ENCODE measurements at regions not wholly inside any gene's neighbourhood (a gene's known extent, or its start where the extent isn't known, plus 50 kb on each side); places are given as distances from the start of the nearest gene placed in this dataset.
"Not testable (repeated sequence)": the region's sequence is repeated elsewhere in the genome, so short reads cannot be mapped to it uniquely, and the experiment has no call there.

DNA sequence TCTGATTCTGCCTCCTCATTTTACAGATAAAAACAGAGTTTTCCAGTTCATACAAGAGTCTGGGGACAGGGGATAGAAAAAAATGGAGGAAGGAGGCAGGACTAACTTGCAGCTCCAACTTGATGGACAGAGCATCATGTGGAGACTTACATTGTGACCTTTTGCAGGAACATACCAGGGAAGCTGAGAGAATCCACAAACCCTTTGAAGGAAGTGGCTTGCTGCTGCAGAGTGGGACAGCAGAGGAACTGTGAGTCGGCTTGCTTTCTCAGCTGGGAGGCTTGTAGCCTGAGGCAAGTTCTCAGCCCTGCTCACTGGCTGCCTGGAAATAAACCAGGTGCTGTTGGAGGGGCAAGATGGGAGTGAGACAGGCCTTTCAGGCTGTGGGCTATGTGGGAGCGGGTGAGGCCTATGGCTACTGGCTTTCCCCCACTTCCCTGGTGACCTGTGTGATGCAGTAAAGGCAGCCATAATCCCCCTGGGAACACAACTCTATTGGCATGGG, 614.4 kb downstream of the KCTD12 start:
- TF ChIP-seq CTCF (IDR thresholded peaks at IDR 0.05; ENCODE audit: insufficient read depth, low read depth, low read length) (no peak), EZH2 (IDR thresholded peaks at IDR 0.05; ENCODE audit: insufficient read depth, low read length) (no peak)
- no peak overlapping the region for H3K4me3 ChIP-seq (ENCODE audit: insufficient read depth, low read depth, low read length)
- H3K27ac ChIP-seq (ENCODE audit: low read depth, low read length) = no peak overlapping the region
- H3K9me3 ChIP-seq (ENCODE audit: insufficient read depth, low read depth, low read length) = peaks cover 2% of the 10 kb centered on the region
- H3K27me3 ChIP-seq (ENCODE audit: insufficient read depth, low read length) = no peaks in the 10 kb centered on the region
- no peaks in the 10 kb centered on the region for H3K4me1 ChIP-seq (ENCODE audit: insufficient read depth, low read length)
- peaks cover 3% of the 10 kb centered on the region for H3K9me3 Mint-ChIP-seq (ENCODE audit: unreplicated experiment)
- FAIRE-seq (no peak), DNase-seq (ENCODE audit: low read depth) (no peak)
- H3K36me3 ChIP-seq (ENCODE audit: insufficient read depth, low read length) = no peaks in the 10 kb centered on the region
- H4K20me1 ChIP-seq (ENCODE audit: insufficient read depth, low read length) = no peaks in the 10 kb centered on the region
- H2AFZ ChIP-seq (ENCODE audit: low read depth, low read length) = no peak overlapping the region
- no peak overlapping the region for H3K9ac ChIP-seq (ENCODE audit: low read length)
- no peak overlapping the region for H3K4me2 ChIP-seq (ENCODE audit: low read length)
- peaks cover 3% of the 10 kb centered on the region for H3K36me3 Mint-ChIP-seq (ENCODE audit: low read depth, unreplicated experiment)
- no peak overlapping the region for H3K27ac Mint-ChIP-seq (ENCODE audit: unreplicated experiment)
- peaks cover 2% of the 10 kb centered on the region for H3K4me1 Mint-ChIP-seq (ENCODE audit: low read depth, unreplicated experiment)
- H3K27me3 Mint-ChIP-seq (ENCODE audit: low read depth, unreplicated experiment) = peaks cover 2% of the 10 kb centered on the region
- H3K79me2 ChIP-seq (ENCODE audit: insufficient read depth, low read length) = no peaks in the 10 kb centered on the region
- H3K4me3 Mint-ChIP-seq (ENCODE audit: unreplicated experiment) = no peak overlapping the region

DNA sequence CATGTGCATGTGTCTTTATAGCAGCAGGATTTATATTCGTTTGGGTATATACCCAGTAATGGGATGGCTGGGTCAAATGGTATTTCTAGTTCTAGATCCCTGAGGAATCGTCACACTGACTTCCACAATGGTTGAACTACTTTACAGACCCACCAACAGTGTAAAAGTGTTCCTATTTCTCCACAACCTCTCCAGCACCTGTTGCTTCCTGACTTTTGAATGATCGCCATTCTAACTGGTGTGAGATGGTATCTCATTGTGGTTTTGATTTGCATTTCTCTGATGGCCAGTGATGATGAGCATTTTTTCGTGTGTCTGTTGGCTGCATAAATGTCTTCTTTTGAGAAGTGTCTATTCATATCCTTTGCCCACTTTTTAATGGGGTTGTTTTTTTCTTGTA, 617.9 kb downstream of the KCTD12 start:
- H4K20me1 ChIP-seq (ENCODE audit: insufficient read depth, low read length); H3K4me3 ChIP-seq (ENCODE audit: insufficient read depth, low read depth, low read length); H3K4me2 ChIP-seq (ENCODE audit: low read length); H3K9ac ChIP-seq (ENCODE audit: low read length); H3K27ac Mint-ChIP-seq (ENCODE audit: unreplicated experiment); H3K4me1 ChIP-seq (ENCODE audit: insufficient read depth, low read length); H3K27me3 Mint-ChIP-seq (ENCODE audit: low read depth, unreplicated experiment); H3K27me3 ChIP-seq (ENCODE audit: insufficient read depth, low read length); H3K9me3 Mint-ChIP-seq (ENCODE audit: unreplicated experiment); H3K4me3 Mint-ChIP-seq (ENCODE audit: unreplicated experiment); H3K36me3 Mint-ChIP-seq (ENCODE audit: low read depth, unreplicated experiment); H3K9me3 ChIP-seq (ENCODE audit: insufficient read depth, low read depth, low read length); H3K36me3 ChIP-seq (ENCODE audit: insufficient read depth, low read length); FAIRE-seq; H3K4me1 Mint-ChIP-seq (ENCODE audit: low read depth, unreplicated experiment); H3K27ac ChIP-seq (ENCODE audit: low read depth, low read length); H3K79me2 ChIP-seq (ENCODE audit: insufficient read depth, low read length); H2AFZ ChIP-seq (ENCODE audit: low read depth, low read length); DNase-seq (ENCODE audit: low read depth): not testable (repeated sequence)

GRCh38 chr13:76267216-76267615, 619.0 kb downstream of the KCTD12 start:
- peaks cover 3% of the 10 kb centered on the region for H3K9me3 Mint-ChIP-seq (ENCODE audit: unreplicated experiment)
- H3K36me3 Mint-ChIP-seq (ENCODE audit: low read depth, unreplicated experiment) = peaks cover 3% of the 10 kb centered on the region
- no peak for TF ChIP-seq CTCF (IDR thresholded peaks at IDR 0.05; ENCODE audit: insufficient read depth, low read depth, low read length)
- TF ChIP-seq EZH2 (IDR thresholded peaks at IDR 0.05; ENCODE audit: insufficient read depth, low read length) = no peak
- no peak overlapping the region for H3K4me3 Mint-ChIP-seq (ENCODE audit: unreplicated experiment)
- Histone ChIP-seq H4K20me1 (ENCODE audit: insufficient read depth, low read length) (no peaks in the 10 kb centered on the region), H3K36me3 (ENCODE audit: insufficient read depth, low read length) (no peaks in the 10 kb centered on the region), H3K4me1 (ENCODE audit: insufficient read depth, low read length) (no peaks in the 10 kb centered on the region), H3K27ac (ENCODE audit: low read depth, low read length) (no peak overlapping the region), H3K27me3 (ENCODE audit: insufficient read depth, low read length) (no peaks in the 10 kb centered on the region), H3K79me2 (ENCODE audit: insufficient read depth, low read length) (no peaks in the 10 kb centered on the region), H3K4me2 (ENCODE audit: low read length) (no peak overlapping the region), H3K9ac (ENCODE audit: low read length) (no peak overlapping the region), H3K4me3 (ENCODE audit: insufficient read depth, low read depth, low read length) (no peak overlapping the region), H2AFZ (ENCODE audit: low read depth, low read length) (no peak overlapping the region), H3K9me3 (ENCODE audit: insufficient read depth, low read depth, low read length) (peaks cover 2% of the 10 kb centered on the region)
- no peak for DNase-seq (ENCODE audit: low read depth)
- FAIRE-seq = no peak
- no peaks in the 10 kb centered on the region for H3K27me3 Mint-ChIP-seq (ENCODE audit: low read depth, unreplicated experiment)
- peaks cover 2% of the 10 kb centered on the region for H3K4me1 Mint-ChIP-seq (ENCODE audit: low read depth, unreplicated experiment)
- H3K27ac Mint-ChIP-seq (ENCODE audit: unreplicated experiment) = no peak overlapping the region
